Bronchial epithelial cell (primary cell): ENCODE measurements at regions not wholly inside any gene's neighbourhood (a gene's known extent, or its start where the extent isn't known, plus 50 kb on each side); places are given as distances from the start of the nearest gene placed in this dataset.
A peak's percentile ranks its signal among the peaks of the same experiment; 100 is the strongest.

Experiments used
- DNase-seq: peaks from one replicate; pipeline ENCODE4 v3.0.0-alpha.2; 2010; ENCODE audit warnings: low read depth
- FAIRE-seq: peaks from 2 replicates; lab custom pipeline; 2011; peaks lifted over from hg19 to GRCh38; lab: Jason Lieb, UNC
- H3K27me3 ChIP-seq: 2 replicates; pipeline ENCODE4 v1.5.1; 2011; ENCODE audit warnings: low read length; ENCODE audit not compliant: control insufficient read depth, insufficient read depth
- H3K36me3 ChIP-seq: 2 replicates; pipeline ENCODE4 v1.5.1; 2011; ENCODE audit warnings: low read length; ENCODE audit not compliant: control insufficient read depth, insufficient read depth
- H3K4me3 ChIP-seq: 2 replicates; pipeline ENCODE4 v1.5.1; 2011; ENCODE audit warnings: mild to moderate bottlenecking, low read depth, low read length, control low read depth
- TF ChIP-seq, protein P1 (sequence below): IDR thresholded peaks from 2 replicates; pipeline ENCODE4 v1.5.1; 2011; ENCODE audit warnings: mild to moderate bottlenecking, moderate library complexity, low read length, control low read depth, inconsistent platforms; ENCODE audit not compliant: insufficient read depth, severe bottlenecking

DNA sequence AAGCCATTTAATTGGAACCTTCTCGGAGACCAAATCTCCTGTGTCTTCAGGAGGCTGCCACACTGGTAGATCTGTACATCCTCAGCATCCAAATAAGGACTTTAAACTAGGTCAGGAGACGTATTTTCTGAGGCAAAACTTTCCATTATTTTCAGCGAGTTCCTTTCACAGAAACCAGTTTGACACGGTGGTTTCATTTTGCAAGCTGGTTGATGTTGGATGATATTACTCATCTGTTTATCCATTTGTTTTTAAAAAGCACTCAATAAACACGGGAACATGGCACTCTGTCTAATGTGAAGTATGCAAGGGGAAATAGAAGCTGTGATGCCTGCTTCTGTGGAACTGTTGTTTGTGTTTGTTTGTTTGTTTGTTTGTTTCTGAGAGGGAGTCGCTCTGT, 199.6 kb downstream of the ERCC6L2 start:
- TF ChIP-seq, protein P1, sequence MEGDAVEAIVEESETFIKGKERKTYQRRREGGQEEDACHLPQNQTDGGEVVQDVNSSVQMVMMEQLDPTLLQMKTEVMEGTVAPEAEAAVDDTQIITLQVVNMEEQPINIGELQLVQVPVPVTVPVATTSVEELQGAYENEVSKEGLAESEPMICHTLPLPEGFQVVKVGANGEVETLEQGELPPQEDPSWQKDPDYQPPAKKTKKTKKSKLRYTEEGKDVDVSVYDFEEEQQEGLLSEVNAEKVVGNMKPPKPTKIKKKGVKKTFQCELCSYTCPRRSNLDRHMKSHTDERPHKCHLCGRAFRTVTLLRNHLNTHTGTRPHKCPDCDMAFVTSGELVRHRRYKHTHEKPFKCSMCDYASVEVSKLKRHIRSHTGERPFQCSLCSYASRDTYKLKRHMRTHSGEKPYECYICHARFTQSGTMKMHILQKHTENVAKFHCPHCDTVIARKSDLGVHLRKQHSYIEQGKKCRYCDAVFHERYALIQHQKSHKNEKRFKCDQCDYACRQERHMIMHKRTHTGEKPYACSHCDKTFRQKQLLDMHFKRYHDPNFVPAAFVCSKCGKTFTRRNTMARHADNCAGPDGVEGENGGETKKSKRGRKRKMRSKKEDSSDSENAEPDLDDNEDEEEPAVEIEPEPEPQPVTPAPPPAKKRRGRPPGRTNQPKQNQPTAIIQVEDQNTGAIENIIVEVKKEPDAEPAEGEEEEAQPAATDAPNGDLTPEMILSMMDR: no peak
- no peak for FAIRE-seq
- peak; percentile 16 for DNase-seq
- H3K4me3 ChIP-seq: no peak overlapping the region
- H3K27me3 ChIP-seq: no peaks in the 10 kb centered on the region
- H3K36me3 ChIP-seq: no peaks in the 10 kb centered on the region

DNA sequence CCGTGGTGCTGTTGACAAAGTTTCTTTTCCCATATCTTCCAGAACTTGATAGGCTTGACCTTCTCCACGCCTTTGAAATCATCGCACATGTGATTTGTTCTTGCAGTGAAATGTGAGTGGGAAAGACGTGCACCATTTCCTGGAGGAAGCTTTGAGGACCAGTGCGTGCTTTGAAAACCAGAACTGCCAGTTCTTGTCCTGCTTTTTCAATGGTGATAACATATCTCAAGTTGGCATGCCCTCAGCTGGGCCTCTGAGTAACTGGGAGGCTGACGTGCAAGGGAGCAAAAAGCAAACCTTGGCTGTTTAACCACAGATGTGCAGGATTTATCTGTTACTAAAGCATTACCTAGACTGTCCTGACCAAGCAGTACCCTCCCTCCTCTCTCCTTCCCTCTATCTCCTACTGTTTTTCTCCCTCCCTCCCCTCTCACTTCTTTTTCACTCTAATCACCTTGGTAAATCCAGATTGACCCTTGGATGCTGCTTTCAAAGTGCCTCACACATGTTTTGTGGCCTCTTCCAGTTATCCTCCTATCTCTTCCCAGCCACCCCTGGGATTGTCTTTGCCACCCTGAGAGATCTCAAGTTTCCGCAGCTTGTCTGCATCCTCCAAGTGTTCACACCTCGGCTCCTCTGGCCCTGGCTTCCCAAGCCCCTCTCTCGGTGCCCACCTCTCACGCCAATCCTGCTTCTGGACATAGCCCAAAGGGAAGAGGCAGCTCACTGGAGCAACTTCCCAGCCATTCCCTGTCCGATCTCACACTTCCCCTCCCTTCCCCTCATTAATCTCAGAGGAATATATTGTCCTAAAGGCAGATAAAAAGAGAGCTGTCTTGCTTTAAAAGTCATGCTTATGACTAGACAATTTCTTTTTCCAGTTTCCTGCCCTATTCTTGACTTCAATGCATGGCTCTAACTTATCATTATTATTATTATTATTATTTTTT, 198.3 kb downstream of the ERCC6L2 start:
- no peaks in the 10 kb centered on the region for H3K36me3 ChIP-seq
- peak; percentile 80 for DNase-seq
- H3K27me3 ChIP-seq: no peaks in the 10 kb centered on the region
- FAIRE-seq: no peak
- no peak overlapping the region for H3K4me3 ChIP-seq
- TF ChIP-seq, protein P1: no peak

DNA sequence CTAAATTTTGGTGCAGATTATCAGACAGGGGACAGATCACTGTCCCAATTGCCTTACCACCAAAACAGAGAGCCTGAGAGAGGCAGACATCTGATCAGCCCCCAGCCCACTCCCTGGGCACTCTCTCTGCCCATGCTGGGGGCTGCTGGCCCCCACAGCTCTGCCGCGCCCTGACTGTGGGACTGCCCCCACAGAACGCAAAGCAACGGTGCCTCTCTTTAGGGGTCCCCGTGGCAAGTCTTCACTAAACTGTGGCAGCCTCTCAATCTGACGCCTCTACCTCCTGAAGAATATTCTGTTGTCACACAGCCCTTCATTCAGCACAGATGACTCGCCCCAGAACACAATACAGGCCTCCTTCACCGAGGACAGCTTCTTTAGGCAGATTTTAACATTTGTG, 197.4 kb downstream of the ERCC6L2 start:
- no peak for FAIRE-seq
- Histone ChIP-seq H3K36me3 (no peaks in the 10 kb centered on the region), H3K4me3 (no peak overlapping the region), H3K27me3 (no peaks in the 10 kb centered on the region)
- TF ChIP-seq, protein P1: no peak
- no peak for DNase-seq

DNA sequence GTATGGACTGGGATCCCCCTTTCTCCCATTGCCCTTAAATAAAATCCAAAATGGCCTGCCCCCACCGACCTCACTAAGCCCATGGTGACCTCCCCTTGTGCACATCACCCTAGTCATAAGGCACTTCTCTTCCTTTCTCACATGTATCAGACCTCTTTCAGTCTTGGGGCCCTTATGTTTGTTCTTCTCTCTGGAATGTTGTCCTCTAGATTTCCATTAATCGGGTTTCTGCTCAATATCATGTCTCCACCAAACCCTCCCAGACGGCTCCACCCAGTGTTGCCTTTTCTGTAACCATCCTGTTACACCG, 196.3 kb downstream of the ERCC6L2 start:
- DNase-seq (no peak), FAIRE-seq (no peak)
- no peaks in the 10 kb centered on the region for H3K36me3 ChIP-seq
- H3K4me3 ChIP-seq: no peak overlapping the region
- TF ChIP-seq, protein P1: no peak
- no peaks in the 10 kb centered on the region for H3K27me3 ChIP-seq

DNA sequence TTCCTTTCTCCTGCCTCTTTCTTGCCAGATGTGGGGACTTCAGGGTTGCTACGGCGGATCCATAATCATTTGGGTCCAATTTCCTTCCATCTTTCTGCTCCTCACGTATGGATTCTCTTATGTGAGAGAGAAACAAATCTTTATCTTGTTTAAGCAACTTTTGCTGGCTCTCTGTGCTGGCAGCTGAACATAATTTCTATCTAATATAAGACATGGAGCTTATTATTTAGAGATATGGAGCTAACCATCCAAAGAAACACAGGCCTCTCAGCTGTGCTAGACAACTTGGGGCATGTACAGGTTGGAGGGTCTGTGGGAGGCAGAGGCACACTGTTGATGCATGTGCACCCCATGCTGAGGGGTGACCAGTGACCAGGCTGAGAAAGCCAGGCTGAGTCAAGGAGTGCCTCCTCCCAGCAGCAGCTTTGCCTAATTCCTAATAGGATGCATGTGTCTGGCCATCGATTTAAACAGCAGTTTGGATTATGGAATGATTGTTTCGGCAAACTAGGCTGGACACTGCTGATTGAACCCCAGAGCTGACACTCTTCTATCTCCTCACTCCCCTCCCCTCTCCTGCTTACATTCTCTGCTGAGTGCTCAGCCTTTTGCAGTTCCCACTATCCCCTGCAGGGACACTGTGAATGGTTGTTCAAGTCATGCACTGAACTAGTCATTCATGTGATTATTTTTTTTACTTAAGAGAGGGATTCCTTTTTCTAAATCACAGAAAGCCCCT, 195.8 kb downstream of the ERCC6L2 start:
- Histone ChIP-seq H3K4me3 (no peak overlapping the region), H3K27me3 (no peaks in the 10 kb centered on the region), H3K36me3 (no peaks in the 10 kb centered on the region)
- TF ChIP-seq, protein P1: peak; percentile 58
- FAIRE-seq (peak; percentile 36), DNase-seq (peak; percentile 51)
